HS-27A (cell line): ENCODE measurements at regions not wholly inside any gene's neighbourhood (a gene's known extent, or its start where the extent isn't known, plus 50 kb on each side); places are given as distances from the start of the nearest gene placed in this dataset.

ENCODE experiments used
- DNase-seq: peaks from one replicate; pipeline ENCODE4 v3.0.0-alpha.2; 2012; ENCODE audit warnings: low read depth, missing footprints

DNA sequence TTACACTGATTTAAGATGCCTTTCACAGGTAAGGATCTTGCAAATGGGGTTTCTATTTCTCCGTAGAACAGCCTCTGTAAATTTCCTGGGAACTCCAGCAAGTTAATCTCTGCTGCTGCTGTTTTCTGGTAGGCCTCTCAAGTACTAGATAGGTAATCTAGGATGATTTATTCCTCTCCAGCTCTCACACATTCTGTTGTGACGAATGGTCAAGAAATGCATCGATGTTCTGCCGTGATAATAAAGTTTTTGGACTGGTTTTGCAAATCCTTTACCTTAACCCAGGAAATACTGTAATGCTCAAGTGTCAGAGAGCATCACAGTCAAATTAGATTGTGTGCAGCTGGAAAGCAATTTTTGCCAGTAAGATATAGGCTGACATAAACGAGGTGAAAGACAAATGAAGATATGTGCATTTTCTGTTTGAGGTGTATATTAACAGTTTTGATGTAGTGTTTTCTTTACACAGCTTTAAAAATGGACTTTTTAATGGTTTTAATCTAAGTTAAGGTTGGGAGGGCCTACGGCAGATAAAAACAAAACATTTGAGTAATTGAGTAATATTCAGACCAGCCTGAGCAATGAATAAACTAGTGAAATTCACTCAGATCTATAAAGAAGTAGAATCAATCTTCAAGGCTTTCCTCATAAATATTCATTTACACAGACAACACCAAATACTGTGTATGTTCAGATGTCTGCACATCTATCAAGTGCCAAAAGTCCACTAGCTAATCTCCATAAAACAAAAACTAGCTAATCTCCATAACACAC lies 300.6 kb upstream of the EDIL3 start:
- no peak for DNase-seq

DNA sequence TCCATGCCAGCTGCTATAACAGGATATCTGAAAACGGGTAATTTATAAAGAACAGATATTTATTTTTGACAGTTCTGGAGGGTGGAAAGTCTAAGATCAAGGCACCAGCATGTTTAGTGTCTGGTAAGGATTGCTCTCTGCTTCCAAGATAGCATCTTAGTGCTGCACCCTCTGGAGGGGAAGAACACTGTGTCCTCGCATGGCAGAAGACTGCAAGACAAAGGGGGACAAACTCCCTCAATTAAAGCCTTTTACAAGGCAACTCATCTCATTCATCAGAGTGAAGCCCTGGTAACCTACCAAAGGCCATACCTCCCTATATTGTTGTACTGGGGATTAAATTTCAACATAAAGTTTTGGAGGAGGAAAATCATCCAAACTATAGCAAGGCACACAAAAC lies 298.9 kb upstream of the EDIL3 start:
- no peak for DNase-seq

DNA sequence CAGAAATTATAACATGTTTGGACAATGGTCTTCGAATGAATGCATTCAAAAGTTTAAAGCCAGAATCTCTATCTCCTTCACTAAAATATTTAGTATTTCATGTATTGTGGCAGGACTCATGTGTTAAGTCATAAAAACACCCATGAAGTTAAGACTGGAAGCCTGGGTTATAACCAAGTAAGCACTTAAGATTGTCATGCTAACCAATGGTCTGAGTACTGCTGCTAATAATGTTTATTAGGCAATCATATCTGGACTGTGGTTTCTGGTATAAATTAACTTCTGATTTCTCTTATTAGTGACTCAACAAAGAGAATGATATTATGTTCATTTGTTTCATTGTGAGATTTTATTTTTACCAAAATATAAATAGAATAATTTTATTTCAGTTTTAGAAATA lies 297.9 kb upstream of the EDIL3 start:
- no peak for DNase-seq

DNA sequence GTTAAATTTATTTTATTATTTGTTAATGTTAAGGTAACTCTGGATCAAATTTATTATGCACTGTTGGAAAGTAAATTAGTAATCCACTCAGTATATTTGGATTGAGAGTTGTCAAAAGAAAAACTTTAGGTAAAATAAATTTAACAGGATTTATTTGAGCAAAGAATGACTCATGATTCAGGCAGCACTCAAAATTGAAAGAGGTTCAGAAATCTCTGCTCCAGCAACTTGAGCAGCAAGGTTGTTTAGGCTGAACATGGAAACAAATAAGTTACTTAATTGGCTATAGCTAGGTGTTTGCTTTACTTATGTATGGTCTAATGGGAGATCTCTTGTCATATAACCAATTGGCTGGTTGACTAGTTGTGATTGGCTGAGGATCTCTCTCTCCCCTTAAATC lies 296.2 kb upstream of the EDIL3 start:
- DNase-seq, result no peak

DNA sequence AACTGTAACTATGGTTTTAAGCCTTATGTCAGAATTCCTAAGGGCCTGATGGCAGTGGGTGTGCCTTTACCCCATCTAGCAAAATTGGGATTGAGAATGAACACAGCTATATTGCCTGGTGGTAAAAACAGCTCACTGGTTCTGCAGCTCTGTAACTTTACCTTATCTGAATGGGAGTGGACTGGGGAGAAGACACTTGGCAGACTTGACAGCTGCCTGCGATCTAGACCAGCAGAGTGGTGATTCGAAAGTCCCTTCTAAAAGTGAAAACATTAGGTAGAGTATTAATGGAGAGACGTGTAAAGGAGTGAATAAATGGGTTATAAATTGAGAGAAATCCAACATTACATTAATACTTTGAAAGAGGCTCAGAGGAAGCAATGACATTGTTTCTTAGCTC lies 289.1 kb upstream of the EDIL3 start:
- no peak for DNase-seq

DNA sequence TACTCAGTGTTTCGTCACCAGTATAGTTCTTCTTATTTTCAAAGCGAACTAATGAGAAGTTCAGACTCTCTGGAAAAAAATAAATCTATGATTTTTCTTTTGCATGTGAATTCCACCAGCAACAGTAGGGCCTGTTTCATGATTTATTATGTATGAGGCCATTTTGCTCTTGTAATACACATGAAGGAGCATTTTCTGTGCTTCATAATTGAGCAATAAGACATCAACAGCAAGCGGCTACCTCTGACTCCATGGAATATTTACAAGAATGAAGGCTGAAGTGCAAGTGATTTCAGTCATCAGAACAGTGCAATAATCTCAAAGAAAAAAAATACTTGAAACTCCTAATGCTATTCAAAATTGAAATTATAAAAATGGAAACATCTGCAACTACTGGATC lies 282.9 kb upstream of the EDIL3 start:
- DNase-seq, result no peak

DNA sequence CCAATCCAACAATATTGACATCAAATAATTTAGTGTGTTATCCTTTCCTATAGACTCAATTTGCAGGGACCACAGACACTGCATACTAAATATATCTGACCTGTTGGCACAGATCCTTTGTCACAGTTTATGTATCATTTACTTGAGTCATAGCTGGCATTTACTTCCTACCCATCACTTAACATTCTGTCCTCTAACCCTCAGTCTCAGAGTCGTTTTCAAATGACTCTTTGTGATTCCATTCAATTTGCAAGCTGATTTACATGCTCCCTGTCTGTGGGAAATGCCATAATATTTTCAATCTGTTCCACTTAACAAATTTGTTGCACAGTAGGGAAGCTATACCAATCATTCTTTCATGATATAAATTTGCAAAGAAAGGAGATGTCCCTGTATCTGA lies 265.7 kb upstream of the EDIL3 start:
- DNase-seq, result no peak

DNA sequence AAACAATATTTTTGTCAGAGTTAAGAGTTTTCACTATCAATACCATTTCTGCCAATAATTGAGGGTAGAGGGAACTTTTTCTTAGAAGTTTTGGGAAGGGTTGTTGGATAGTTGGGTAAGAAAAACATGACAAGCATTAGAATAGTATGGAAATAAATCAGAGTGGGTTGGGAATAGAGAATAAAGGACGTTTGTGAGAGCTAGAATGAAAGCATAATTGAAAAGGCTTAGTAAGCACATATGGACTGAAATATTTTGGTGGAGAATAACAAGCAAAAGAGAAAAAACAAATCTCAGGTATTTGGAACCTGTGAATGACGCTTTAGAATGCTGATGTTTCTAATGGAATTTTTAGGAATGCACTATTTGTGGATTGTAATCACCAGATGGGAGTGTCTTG lies 262.9 kb upstream of the EDIL3 start:
- no peak for DNase-seq

DNA sequence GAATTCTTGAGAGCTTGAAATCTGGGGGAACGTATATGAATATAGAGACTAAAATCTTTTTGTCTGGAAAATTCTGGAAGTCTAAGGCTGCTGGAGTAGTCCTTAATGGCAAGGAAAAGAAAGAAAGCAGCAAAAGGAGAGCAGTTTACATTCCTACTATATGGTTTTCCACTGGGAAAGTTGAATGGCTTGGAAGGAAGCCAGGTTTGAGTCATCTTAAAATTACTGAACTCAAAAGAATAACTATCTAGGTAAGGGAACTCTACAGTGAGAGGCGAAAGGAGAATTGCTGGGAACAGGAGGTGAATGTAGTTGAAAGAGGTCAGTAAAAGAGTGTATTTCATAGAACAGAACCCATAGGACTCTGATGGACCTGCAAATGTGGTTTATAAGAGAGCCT lies 258.1 kb upstream of the EDIL3 start:
- DNase-seq, result peak; percentile 5

DNA sequence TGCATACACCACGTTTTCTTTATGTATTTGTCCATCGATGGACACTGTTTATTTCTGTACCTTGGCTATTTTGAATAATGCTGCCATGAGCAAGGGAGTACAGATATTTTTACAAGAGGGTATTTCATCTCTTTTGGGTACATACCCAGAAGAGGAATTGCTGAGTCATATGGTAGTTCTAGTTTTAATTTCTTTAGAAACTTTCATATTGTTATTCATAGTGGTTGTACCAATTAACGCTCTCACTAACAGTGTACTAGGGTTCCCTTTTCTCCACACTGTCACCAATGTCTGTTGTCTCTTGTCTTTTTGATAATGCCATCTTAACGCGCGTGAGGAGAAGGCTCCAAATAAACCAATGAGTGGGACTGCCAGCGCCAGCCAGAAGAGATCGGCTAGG lies 257.6 kb upstream of the EDIL3 start:
- DNase-seq, result no peak

DNA sequence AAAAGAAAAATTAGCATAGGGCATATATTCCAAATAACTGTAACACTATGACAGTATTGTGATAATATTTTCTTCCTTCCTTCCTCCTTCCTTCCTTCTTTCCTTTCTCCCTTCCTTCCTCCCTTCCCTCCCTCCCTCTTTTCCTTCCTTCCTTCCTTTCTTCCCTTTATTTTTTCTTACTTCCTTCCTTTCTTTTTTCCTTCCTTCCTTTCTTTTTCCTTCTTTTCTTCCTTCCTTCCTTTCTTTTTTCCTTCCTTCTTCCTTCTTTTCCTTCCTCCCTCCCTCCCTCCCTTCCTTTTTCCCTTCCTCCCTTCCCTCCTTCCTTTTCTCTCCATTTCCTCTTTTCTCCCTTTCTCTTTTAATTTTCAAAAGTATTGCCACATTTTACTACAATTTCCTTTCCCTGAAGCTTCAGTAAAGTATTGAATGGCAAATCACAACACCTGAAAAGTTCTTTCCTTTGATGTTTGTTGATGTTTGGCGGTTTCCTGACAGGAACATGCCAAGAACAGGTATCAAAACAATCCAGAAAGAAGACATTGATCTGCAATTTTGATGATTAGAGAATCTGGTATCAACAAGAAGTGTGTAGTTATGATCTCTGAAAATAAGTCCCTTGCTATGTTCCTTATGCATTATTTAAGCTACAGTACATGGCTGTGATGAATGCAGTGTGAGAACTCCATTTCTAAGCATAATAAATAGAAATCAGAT lies 253.1 kb upstream of the EDIL3 start:
- no peak for DNase-seq

DNA sequence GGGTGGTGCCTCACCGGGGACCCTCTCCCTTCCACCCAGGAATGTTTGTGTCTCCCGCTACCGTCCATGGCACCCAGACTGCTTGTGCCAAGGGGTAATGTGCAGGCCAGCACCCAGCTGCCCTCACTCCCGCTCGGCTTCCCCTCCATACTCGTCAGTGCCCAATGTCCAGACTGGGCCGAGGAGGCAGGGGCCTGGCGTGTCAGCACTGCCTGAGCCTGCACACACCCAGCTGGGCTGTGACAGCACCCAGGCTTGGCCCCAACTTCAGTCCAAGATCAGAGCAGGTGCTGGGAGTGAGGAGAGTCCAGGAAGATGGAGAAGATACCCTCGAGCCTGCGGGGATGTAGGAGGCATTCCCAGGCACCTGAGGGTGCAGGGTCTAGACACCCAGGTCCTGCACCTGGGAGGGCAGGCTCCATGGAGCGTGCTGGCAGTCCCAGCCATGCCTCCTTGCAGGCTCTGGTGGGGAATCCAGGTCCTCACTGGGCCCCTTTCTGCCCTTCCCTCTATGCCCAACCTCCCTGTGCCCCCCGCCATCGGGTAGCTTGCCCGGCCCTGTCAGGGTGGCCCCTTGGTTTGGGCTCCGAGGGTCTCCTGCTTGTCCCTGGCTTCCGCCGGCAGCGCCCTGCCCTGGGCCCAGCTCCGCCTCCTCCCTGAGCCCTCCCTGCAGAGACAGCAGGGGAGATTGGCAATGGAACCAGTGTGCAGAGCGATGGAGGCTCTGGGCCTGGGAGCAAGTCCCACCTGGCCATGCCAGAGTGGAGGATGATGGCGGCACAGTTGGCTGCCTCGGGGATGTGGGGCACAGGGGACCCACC lies 250.8 kb upstream of the EDIL3 start:
- DNase-seq, result no peak

DNA sequence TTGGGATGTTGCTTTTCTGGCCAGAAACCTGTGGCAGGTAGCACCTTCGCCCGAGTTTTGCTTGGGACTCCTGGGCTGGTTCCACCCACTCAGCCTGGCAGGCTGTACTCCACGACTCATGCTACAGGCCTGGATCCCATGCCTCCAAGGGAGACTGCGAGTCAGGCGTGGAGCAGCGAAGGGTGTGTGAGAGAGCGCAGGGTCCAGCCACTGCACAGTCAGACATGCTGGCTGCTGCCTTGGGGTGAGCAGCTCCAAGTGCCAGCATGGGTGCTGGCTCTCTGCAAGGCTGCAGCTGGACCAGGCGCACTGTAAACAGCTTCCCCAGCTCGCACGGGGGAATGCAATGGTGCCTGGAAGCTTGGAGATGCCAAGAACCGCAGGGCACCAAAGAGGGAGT lies 249.6 kb upstream of the EDIL3 start:
- DNase-seq, result no peak

DNA sequence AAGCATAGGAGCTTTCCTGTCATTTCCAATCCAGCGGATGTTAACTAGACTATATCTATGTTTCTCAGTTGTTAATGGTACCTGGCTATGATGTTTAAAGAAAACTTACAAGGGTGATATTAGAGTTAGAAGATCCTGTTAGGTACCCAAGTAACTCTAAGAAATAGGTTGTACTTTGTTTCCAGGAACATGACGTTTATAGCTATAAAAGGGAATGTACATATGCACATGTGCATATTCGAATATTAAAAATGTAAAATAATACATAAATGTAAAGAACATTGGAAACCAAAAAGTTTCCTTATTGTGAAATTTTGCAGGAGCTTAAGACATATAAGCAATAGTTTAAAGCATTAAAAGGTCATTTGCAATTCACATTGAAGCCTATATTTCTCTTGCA lies 247.7 kb upstream of the EDIL3 start:
- DNase-seq, result no peak

DNA sequence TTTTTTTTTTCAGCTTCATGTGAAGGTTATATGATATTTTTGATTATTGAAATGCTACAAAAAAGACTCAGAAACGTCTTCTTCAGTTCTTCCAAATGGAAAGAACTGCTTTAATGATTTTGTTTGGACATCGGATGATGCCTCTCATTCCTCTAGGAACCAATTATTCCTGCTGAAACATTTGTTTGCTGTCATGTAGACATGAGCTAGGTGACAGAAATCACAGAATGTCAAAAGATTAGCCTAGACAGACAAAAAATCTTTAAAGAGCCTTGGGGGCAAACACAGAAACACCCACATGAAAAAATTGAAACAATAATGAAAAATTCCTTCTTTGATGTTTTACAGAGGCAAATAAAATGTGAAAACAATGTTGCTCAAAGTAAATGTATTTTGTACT lies 244.2 kb upstream of the EDIL3 start:
- no peak for DNase-seq

DNA sequence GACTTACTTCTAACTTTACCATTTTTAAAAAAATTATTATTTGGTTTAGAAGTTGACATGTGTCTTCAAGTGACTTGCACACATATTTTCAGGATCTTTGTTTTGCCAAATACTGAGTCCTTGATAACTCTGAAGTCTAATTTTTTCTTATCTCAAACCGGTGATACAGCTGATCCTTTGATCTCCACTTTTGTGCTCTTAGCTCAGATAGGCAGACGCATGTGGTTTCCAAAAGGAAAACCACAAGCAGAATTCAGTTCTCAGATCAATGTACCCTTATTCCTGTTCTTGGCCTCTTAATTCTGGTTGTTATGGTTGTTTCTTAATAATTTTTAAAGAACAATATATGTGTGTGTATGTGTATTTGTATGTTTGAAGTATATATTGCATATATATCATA lies 238.3 kb upstream of the EDIL3 start:
- DNase-seq, result no peak

DNA sequence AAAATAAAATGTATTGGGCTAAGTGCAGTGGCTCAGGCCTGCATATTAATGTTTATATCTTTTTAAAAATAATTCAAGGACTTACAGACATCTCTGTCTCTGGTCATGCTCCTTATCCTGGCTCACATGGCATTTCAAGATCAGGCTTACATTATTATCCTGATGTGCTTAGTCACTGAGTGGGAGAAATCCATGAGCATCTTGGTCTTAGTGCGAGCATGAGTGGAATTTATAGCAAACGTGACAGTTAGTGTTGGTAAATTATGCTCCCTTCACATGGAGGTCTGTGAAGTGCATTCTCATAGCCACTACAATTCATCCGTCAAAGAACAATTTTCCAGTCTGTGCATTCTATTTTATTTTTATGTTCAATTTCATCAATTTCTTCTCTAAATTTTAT lies 237.8 kb upstream of the EDIL3 start:
- DNase-seq, result no peak

DNA sequence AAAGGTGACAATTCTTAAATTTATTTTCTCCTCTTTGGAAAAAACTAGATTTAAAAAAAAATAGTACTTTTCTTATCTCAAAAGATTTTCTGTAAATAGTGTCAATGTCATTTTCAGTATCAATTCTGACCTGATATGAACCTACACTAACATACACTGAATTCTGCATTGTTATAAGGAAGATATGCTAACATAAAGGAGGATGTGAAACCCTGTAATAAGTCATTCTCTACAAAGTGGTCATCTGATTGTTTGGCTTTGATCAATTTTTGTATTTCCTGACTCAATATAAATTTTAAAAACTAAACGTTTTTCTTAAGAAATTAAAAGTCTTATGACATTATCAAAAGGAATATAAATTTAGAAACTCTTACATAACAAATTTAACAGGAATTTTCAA lies 233.6 kb upstream of the EDIL3 start:
- DNase-seq, result no peak

DNA sequence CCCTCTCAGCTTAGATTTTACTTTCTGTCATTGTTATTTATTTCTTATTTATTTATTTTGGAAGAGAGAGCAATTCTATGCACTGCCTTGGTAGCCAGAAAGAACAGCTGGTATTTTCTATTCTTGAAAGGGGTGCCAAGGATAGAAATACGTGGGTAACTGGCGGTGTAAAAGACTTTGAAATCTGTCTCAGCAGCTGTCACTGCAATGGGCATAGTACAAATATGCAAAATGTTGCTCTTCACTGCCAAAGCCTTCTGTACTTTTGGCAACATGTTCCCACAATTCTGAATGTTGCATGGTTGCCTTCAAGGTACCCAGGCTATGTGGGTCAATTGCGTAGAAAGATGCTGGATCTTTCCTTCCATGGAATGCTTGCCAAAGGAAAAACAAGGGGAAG lies 230.2 kb upstream of the EDIL3 start:
- DNase-seq, result no peak

DNA sequence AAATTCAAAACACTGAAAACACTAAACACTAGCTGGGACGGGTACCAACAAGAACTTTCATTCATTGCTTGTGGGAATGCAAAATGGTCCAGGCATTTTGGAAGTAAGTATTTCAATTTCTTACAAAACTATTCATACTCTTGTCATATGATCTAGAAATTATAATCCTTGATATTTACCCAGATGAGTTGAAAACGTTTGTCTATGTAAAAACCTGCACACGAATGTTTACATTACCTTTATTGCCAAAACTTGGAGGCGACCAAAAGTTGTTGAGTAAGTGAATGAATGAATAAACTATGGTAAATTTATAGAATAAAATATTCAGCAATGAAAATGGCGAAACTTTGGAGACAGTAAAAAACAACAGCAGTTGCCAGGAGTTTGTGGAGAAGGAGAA lies 222.1 kb upstream of the EDIL3 start:
- no peak for DNase-seq

DNA sequence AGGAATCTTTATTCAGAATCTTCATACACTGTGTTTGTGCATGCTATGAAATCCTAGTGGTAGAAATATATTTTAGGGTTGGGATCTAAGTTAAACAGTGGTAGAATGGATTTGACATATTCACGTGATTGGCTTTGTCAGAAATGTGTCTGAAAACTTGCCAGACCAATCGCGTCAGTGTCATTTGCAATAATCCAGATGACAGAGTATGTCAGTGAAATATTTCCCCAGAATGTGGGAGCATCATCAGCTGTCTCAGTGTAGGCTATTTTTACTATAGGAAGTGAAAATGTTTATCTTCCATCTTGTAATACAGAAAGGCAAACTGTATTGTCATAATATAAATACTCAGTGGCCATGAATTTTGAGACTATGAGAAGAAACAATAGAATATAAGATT lies 220.6 kb upstream of the EDIL3 start:
- no peak for DNase-seq

DNA sequence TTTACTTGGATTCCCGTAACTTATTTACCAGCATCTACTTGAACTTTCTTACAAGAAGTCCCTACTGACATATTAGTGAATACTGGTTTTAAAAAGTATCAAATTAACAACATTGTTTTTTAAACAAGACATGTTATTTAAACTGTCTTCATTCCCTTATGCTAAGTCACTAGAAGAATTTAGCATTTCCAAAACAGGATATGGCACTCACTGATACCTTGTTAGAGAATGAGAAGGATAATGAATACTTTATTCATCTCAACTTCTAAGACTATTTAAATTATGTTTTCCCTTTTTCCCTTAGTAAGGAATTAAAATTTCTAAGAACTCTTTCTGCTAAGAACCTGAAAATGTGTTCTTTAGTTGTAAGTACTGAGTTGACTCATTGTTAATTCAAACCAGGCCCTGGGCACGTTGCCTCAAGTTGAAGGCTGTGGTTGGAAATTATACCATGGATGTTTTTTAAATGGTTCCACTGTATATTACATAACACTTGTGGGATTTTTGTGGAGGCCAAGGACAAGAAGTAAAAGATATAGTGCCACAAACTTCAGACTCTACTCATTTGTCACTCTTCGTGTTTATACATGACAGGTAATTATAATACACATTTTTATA lies 219.0 kb upstream of the EDIL3 start:
- DNase-seq, result peak; percentile 3

DNA sequence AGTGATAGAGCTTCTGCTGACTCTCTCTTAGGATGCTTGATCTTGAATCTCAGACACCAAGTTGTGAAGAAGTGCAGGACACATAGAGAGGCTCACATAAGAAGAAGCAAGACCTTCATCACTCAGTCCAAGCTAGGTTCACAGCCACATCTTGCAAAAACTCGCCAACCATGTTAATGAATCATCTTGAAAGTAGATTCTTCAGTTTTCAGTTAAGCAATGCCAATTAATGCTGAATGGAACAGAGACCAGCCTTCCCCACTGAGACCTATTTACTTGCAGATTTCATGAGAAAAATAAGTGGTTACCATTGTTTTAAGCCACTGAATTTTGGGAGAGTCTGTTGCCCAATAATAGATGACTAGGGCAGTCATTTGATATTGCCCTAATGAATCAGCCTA lies 217.7 kb upstream of the EDIL3 start:
- DNase-seq, result no peak
